ENCODE measurements at regions not wholly inside any gene's neighbourhood (a gene's known extent, or its start where the extent isn't known, plus 50 kb on each side); places are given as distances from the start of the nearest gene placed in this dataset.

DNA sequence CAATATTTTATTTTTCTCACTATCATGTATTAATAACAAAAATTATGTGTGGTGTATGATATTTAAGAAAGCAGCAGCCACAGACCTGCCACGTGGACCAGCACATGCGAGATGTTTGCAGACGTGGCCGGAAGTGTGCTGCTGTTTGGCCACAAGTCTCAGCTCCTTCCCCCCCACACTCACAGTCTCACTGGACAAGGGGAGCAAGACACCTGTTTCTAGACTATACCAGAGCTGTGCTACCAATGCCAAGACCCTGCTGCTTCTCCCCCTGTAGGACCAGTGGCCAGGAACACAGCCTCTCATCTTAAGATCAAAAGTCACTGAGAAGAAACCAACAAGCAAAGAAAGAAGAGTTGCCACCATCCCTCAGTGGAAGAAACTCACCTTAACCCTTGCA, 258.9 kb upstream of the PPP2R2D start:
- FAIRE-seq (no peak), DNase-seq (ENCODE audit: low spot score) (no peak), ATAC-seq (no peak)
- 47% methylated on average over 4 of the region's 4 CpGs for WGBS (ENCODE audit: low lambda C conversion rate)
- Histone ChIP-seq H4K20me1 (ENCODE audit: insufficient read depth, low read length) (no peaks in the 10 kb centered on the region), H3K9ac (ENCODE audit: insufficient read depth, low read depth, low read length) (no peak overlapping the region), H3K4me3 (replicated peaks in 1 of 3; ENCODE audit: insufficient read depth in 1 of 3, low read depth in 2 of 3, low read length in 3 of 3) (no peak overlapping the region), H3K4me1 (ENCODE audit: insufficient read depth, low read length) (peaks cover 12% of the 10 kb centered on the region), H3K27me3 (ENCODE audit: control insufficient read depth in 1 of 2, insufficient read depth in 2 of 2, low read length in 2 of 2) (peaks cover 5 to 33% of the 10 kb centered on the region in 2 experiments; a peak in 3 of 5 replicates), H3K9me3 (ENCODE audit: low read length) (peaks cover 10% of the 10 kb centered on the region; the same call in 1 of the 2 replicates), H3K36me3 (replicated peaks in 1 of 2; ENCODE audit: control insufficient read depth in 1 of 2, insufficient read depth in 2 of 2, low read length in 2 of 2) (no peaks in the 10 kb centered on the region), H3K27ac (ENCODE audit: extremely low read length, insufficient read depth, low read length) (no peak overlapping the region), H3K79me2 (ENCODE audit: insufficient read depth, low read length) (no peaks in the 10 kb centered on the region), H3K4me2 (ENCODE audit: low read depth, low read length) (no peak overlapping the region), H2AFZ (ENCODE audit: low read length) (no peak overlapping the region)
- intact Hi-C loops (cut with micrococcal nuclease; ENCODE audit: unreplicated experiment): no loop called here
- no TSS peak for BruUV-seq (replicated peaks)
- ChIA-PET POLR2A (no interaction called here), CTCF (ENCODE audit: low intra/inter-chr PET ratio, low total read pairs) (no interaction called here)
- in situ Hi-C loops (cut with HindIII; ENCODE audit: extremely low pct_ligation_motif_present, low pct_unique_long_range_greater_than_20kb): no loop called here
- TF ChIP-seq TEAD3 (CRISPR knock-in tag; optimal IDR thresholded peaks at IDR 0.05; ENCODE audit: borderline replicate concordance): no peak
- TF ChIP-seq, protein P1, sequence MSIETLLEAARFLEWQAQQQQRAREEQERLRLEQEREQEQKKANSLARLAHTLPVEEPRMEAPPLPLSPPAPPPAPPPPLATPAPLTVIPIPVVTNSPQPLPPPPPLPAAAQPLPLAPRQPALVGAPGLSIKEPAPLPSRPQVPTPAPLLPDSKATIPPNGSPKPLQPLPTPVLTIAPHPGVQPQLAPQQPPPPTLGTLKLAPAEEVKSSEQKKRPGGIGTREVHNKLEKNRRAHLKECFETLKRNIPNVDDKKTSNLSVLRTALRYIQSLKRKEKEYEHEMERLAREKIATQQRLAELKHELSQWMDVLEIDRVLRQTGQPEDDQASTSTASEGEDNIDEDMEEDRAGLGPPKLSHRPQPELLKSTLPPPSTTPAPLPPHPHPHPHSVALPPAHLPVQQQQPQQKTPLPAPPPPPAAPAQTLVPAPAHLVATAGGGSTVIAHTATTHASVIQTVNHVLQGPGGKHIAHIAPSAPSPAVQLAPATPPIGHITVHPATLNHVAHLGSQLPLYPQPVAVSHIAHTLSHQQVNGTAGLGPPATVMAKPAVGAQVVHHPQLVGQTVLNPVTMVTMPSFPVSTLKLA (IDR thresholded peaks at IDR 0.05): peak; percentile 35; the same call in 1 of the 2 replicates

DNA sequence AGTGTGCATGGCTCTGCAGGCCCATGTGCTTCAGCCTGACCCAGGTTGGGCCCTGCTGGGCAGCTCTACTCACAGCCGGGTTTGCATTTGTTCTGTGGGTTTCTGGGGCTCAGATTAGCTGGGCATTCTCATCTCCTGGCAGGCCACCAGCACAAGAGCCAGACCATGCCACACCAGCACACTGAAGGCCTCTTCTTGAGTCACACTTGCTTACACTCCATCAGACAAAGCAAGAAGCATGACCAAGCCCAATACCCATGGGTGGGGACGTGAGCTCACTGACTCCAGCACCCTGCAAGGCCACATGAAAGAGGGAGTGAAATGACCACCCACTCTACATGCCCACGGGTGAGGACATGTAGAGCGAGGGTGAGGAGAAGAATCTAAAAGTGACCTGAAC, 257.8 kb upstream of the PPP2R2D start:
- no peak overlapping the region for H3K4me3 ChIP-seq (replicated peaks in 1 of 3; ENCODE audit: insufficient read depth in 1 of 3, low read depth in 2 of 3, low read length in 3 of 3)
- intact Hi-C loops (cut with micrococcal nuclease; ENCODE audit: unreplicated experiment): no loop called here

More for the DNA sequence above, 257.8 kb upstream of the PPP2R2D start:
- Histone ChIP-seq H3K9ac (ENCODE audit: insufficient read depth, low read depth, low read length) (no peak overlapping the region), H3K4me1 (ENCODE audit: insufficient read depth, low read length) (peaks cover 12% of the 10 kb centered on the region), H3K4me2 (ENCODE audit: low read depth, low read length) (no peak overlapping the region), H3K36me3 (replicated peaks in 1 of 2; ENCODE audit: control insufficient read depth in 1 of 2, insufficient read depth in 2 of 2, low read length in 2 of 2) (no peaks in the 10 kb centered on the region), H3K27me3 (ENCODE audit: control insufficient read depth in 1 of 2, insufficient read depth in 2 of 2, low read length in 2 of 2) (peaks cover 4 to 30% of the 10 kb centered on the region in 2 experiments; a peak in 3 of 5 replicates), H2AFZ (ENCODE audit: low read length) (no peak overlapping the region), H3K79me2 (ENCODE audit: insufficient read depth, low read length) (no peaks in the 10 kb centered on the region), H3K27ac (ENCODE audit: extremely low read length, insufficient read depth, low read length) (no peak overlapping the region), H4K20me1 (ENCODE audit: insufficient read depth, low read length) (no peaks in the 10 kb centered on the region), H3K9me3 (ENCODE audit: low read length) (peaks cover 10% of the 10 kb centered on the region; the same call in 1 of the 2 replicates)
- WGBS (ENCODE audit: low lambda C conversion rate): 40% methylated on average over 3 of the region's 4 CpGs
- no peak for DNase-seq (ENCODE audit: low spot score)
- ATAC-seq: no peak
- ChIA-PET CTCF (ENCODE audit: low intra/inter-chr PET ratio, low total read pairs) (no interaction called here), POLR2A (no interaction called here)
- in situ Hi-C loops (cut with HindIII; ENCODE audit: extremely low pct_ligation_motif_present, low pct_unique_long_range_greater_than_20kb): no loop called here
- FAIRE-seq: no peak
- BruUV-seq (replicated peaks): no TSS peak
- TF ChIP-seq, protein P2, sequence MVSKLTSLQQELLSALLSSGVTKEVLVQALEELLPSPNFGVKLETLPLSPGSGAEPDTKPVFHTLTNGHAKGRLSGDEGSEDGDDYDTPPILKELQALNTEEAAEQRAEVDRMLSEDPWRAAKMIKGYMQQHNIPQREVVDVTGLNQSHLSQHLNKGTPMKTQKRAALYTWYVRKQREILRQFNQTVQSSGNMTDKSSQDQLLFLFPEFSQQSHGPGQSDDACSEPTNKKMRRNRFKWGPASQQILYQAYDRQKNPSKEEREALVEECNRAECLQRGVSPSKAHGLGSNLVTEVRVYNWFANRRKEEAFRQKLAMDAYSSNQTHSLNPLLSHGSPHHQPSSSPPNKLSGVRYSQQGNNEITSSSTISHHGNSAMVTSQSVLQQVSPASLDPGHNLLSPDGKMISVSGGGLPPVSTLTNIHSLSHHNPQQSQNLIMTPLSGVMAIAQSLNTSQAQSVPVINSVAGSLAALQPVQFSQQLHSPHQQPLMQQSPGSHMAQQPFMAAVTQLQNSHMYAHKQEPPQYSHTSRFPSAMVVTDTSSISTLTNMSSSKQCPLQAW (CRISPR knock-in tag; IDR thresholded peaks at IDR 0.05): no peak
- no peak for TF ChIP-seq ZNF335 (CRISPR knock-in tag; IDR thresholded peaks at IDR 0.05)
- no peak for TF ChIP-seq ZNF383 (CRISPR knock-in tag; IDR thresholded peaks at IDR 0.05; ENCODE audit: borderline replicate concordance)
- TF ChIP-seq NFYB (CRISPR knock-in tag; IDR thresholded peaks at IDR 0.05): no peak
- TF ChIP-seq FOXJ3 (CRISPR knock-in tag; IDR thresholded peaks at IDR 0.05; ENCODE audit: borderline replicate concordance): no peak
- TF ChIP-seq, protein P3, sequence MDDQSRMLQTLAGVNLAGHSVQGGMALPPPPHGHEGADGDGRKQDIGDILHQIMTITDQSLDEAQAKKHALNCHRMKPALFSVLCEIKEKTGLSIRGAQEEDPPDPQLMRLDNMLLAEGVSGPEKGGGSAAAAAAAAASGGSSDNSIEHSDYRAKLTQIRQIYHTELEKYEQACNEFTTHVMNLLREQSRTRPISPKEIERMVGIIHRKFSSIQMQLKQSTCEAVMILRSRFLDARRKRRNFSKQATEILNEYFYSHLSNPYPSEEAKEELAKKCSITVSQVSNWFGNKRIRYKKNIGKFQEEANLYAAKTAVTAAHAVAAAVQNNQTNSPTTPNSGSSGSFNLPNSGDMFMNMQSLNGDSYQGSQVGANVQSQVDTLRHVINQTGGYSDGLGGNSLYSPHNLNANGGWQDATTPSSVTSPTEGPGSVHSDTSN (CRISPR knock-in tag; IDR thresholded peaks at IDR 0.05; ENCODE audit: borderline replicate concordance): no peak
- TF ChIP-seq ZNF224 (CRISPR knock-in tag; IDR thresholded peaks at IDR 0.05): no peak
- no peak for TF ChIP-seq ZNF12 (CRISPR knock-in tag; IDR thresholded peaks at IDR 0.05)
- TF ChIP-seq, protein P4, sequence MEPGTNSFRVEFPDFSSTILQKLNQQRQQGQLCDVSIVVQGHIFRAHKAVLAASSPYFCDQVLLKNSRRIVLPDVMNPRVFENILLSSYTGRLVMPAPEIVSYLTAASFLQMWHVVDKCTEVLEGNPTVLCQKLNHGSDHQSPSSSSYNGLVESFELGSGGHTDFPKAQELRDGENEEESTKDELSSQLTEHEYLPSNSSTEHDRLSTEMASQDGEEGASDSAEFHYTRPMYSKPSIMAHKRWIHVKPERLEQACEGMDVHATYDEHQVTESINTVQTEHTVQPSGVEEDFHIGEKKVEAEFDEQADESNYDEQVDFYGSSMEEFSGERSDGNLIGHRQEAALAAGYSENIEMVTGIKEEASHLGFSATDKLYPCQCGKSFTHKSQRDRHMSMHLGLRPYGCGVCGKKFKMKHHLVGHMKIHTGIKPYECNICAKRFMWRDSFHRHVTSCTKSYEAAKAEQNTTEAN (CRISPR knock-in tag; conservative IDR thresholded peaks at IDR 0.05): no peak
